GM23338 (cell line): ENCODE measurements at regions not wholly inside any gene's neighbourhood (a gene's known extent, or its start where the extent isn't known, plus 50 kb on each side); places are given as distances from the start of the nearest gene placed in this dataset.

Experiments
- ATAC-seq: fragments of 200-7000 bp; cut with Tn5 transposase; 3 replicates; pipeline ENCODE4 v1.9.1; 2020
- DNase-seq: peaks from one replicate; pipeline ENCODE4 v3.0.0-alpha.2; 2015; ENCODE audit warnings: low spot score
- H2AFZ ChIP-seq: fragments of 200-600 bp; sonication (generic); 2 replicates; pipeline ENCODE4 v1.8.0; 2016; ENCODE audit warnings: antibody characterized with exemption, mild to moderate bottlenecking, moderate library complexity
- H3F3A ChIP-seq: fragments of 200-600 bp; sonication (generic); replicated peaks from 2 replicates; pipeline ENCODE4 v1.8.0; 2017; ENCODE audit warnings: antibody characterized with exemption, mixed run types, low read depth
- H3K27ac ChIP-seq: fragments of 200-600 bp; sonication (generic); 2 replicates; pipeline ENCODE4 v1.6.1; 2016; ENCODE audit warnings: low read depth
- H3K27me3 ChIP-seq: fragments of 200-600 bp; sonication (generic); 2 replicates; pipeline ENCODE4 v1.8.0; 2016; ENCODE audit warnings: mild to moderate bottlenecking, mixed run types, moderate library complexity; ENCODE audit not compliant: insufficient read depth
- H3K36me3 ChIP-seq: fragments of 200-600 bp; sonication (generic); 2 replicates; pipeline ENCODE4 v1.8.0; 2016; ENCODE audit warnings: mild to moderate bottlenecking; ENCODE audit not compliant: insufficient read depth
- H3K4me1 ChIP-seq: fragments of 200-600 bp; sonication (generic); 2 replicates; pipeline ENCODE4 v1.8.0; 2016; ENCODE audit warnings: mild to moderate bottlenecking, moderate library complexity; ENCODE audit not compliant: insufficient read depth
- H3K4me2 ChIP-seq: fragments of 200-600 bp; sonication (generic); 2 replicates; pipeline ENCODE4 v1.7.1; 2017; ENCODE audit warnings: mixed run types
- H3K4me3 ChIP-seq: fragments of 200-600 bp; sonication (generic); 2 replicates; pipeline ENCODE4 v1.6.1; 2016; ENCODE audit warnings: mixed run types
- H3K79me2 ChIP-seq: fragments of 200-600 bp; sonication (generic); replicated peaks from 2 replicates; pipeline ENCODE4 v1.8.0; 2017; ENCODE audit warnings: mild to moderate bottlenecking; ENCODE audit not compliant: insufficient read depth
- H3K9me2 ChIP-seq: fragments of 200-600 bp; sonication (generic); 2 replicates; pipeline ENCODE4 v1.8.0; 2017; ENCODE audit not compliant: insufficient read depth
- H4K20me1 ChIP-seq: fragments of 200-600 bp; sonication (generic); replicated peaks from 2 replicates; pipeline ENCODE4 v1.8.0; 2017; ENCODE audit warnings: mild to moderate bottlenecking; ENCODE audit not compliant: insufficient read depth
- H3K27ac Mint-ChIP-seq: 2 replicates; pipeline ENCODE4 v1.8.0; 2020; ENCODE audit warnings: inconsistent platforms, mild to moderate bottlenecking, moderate library complexity, mixed read lengths
- H3K27me3 Mint-ChIP-seq: 3 replicates; pipeline ENCODE4 v1.8.0; 2022; ENCODE audit warnings: low read depth, mild to moderate bottlenecking, moderate library complexity, mixed read lengths, inconsistent platforms; ENCODE audit not compliant: insufficient read depth, poor library complexity
- H3K36me3 Mint-ChIP-seq: 3 replicates; pipeline ENCODE4 v1.8.0; 2021; ENCODE audit warnings: low read depth, mild to moderate bottlenecking, inconsistent platforms, moderate library complexity, mixed read lengths
- H3K4me1 Mint-ChIP-seq: 3 replicates; pipeline ENCODE4 v1.8.0; 2020; ENCODE audit warnings: mild to moderate bottlenecking, inconsistent platforms, mixed read lengths
- H3K4me3 Mint-ChIP-seq: 3 replicates; pipeline ENCODE4 v1.8.0; 2021; ENCODE audit warnings: moderate library complexity, mild to moderate bottlenecking, inconsistent platforms, mixed read lengths
- H3K9me3 Mint-ChIP-seq: 3 replicates; pipeline ENCODE4 v1.8.0; 2020; ENCODE audit warnings: moderate library complexity, mild to moderate bottlenecking, inconsistent platforms, mixed read lengths
- CREB1 ChIP-seq: fragments of 250-450 bp; sonication (Bioruptor Pico); IDR thresholded peaks from 2 replicates; pipeline ENCODE4 v1.5.0; 2020; ENCODE audit warnings: low read depth, mild to moderate bottlenecking, moderate library complexity
- CTCF ChIP-seq, 2 experiments: fragments of 200-600 bp in 1 of 2; sonication (generic) in 1 of 2; conservative IDR thresholded peaks; 2 replicates each; pipeline versions ENCODE4 v1.5.1 to v1.6.1; 2016 to 2017; ENCODE audit warnings: antibody characterized with exemption in 2 of 2, low read depth in 2 of 2, mild to moderate bottlenecking in 2 of 2, moderate library complexity in 1 of 2
- EZH2 ChIP-seq: fragments of 200-600 bp; sonication (generic); IDR thresholded peaks from one replicate; pipeline ENCODE4 v1.8.0; 2017; ENCODE audit warnings: antibody characterized with exemption, mild to moderate bottlenecking, low read depth; ENCODE audit not compliant: unreplicated experiment
- EZH2phosphoT487 ChIP-seq: fragments of 200-600 bp; sonication (generic); IDR thresholded peaks from one replicate; pipeline ENCODE4 v1.8.1; 2018; ENCODE audit warnings: antibody characterized with exemption; ENCODE audit not compliant: unreplicated experiment
- JUNB ChIP-seq: IDR thresholded peaks from one replicate; pipeline ENCODE4 v1.6.1; 2016; ENCODE audit warnings: antibody characterized with exemption; ENCODE audit not compliant: unreplicated experiment
- NANOG ChIP-seq: IDR thresholded peaks from 2 replicates; pipeline ENCODE4 v1.6.1; 2016; ENCODE audit warnings: antibody characterized with exemption, borderline replicate concordance
- POLR2AphosphoS5 ChIP-seq: IDR thresholded peaks from 2 replicates; pipeline ENCODE4 v1.6.1; 2016; ENCODE audit warnings: antibody characterized with exemption, low read depth
- STAT1 ChIP-seq: IDR thresholded peaks from one replicate; pipeline ENCODE4 v1.6.1; 2016; ENCODE audit warnings: antibody characterized with exemption; ENCODE audit not compliant: unreplicated experiment
- ZNF114 ChIP-seq: fragments of 250-450 bp; sonication (Bioruptor Pico); IDR thresholded peaks from 2 replicates; pipeline ENCODE4 v1.5.0; 2020; ENCODE audit warnings: mild to moderate bottlenecking, moderate library complexity
- ZNF331 ChIP-seq: fragments of 250-450 bp; sonication (Bioruptor Pico); IDR thresholded peaks from 2 replicates; pipeline ENCODE4 v1.5.0; 2020; ENCODE audit warnings: low read depth, mild to moderate bottlenecking, moderate library complexity
- ZNF462 ChIP-seq: fragments of 250-450 bp; sonication (Bioruptor Pico); IDR thresholded peaks from 2 replicates; pipeline ENCODE4 v1.5.0; 2020; ENCODE audit warnings: mild to moderate bottlenecking, moderate library complexity
- TF ChIP-seq, protein P1 (sequence below): IDR thresholded peaks from one replicate; pipeline ENCODE4 v1.6.1; 2018; ENCODE audit warnings: antibody characterized with exemption; ENCODE audit not compliant: unreplicated experiment
- TF ChIP-seq, protein P2 (sequence below): IDR thresholded peaks from 2 replicates; pipeline ENCODE4 v1.6.1; 2016; ENCODE audit warnings: antibody characterized with exemption

GRCh38 chr4:45363931-45364330 is 637.6 kb upstream of the GNPDA2 start:
- Mint-ChIP-seq H3K36me3 (peaks cover 19% of the 10 kb centered on the region), H3K4me1 (no peaks in the 10 kb centered on the region), H3K9me3 (peaks cover 77% of the 10 kb centered on the region), H3K27me3 (peaks cover 5% of the 10 kb centered on the region), H3K4me3 (no peak overlapping the region), H3K27ac (no peak overlapping the region)
- Histone ChIP-seq H3K4me1 (0 out of 2 replicates have a peak, but pooled peaks cover under 1% of the 10 kb centered on the region), H3K4me3 (no peak overlapping the region), H2AFZ (no peak overlapping the region), H3F3A (no peaks in the 10 kb centered on the region), H3K79me2 (no peaks in the 10 kb centered on the region), H3K4me2 (no peak overlapping the region), H4K20me1 (no peaks in the 10 kb centered on the region), H3K27me3 (no peaks in the 10 kb centered on the region), H3K9me2 (peaks cover 17% of the 10 kb centered on the region), H3K27ac (no peak overlapping the region), H3K36me3 (no peaks in the 10 kb centered on the region)
- TF ChIP-seq EZH2phosphoT487 (no peak), STAT1 (no peak), CREB1 (CRISPR knock-in tag) (no peak), JUNB (no peak), EZH2 (no peak), ZNF114 (CRISPR knock-in tag) (no peak), ZNF462 (CRISPR knock-in tag) (no peak), CTCF (conservative IDR thresholded peaks at IDR 0.05; ENCODE audit: low read depth in 2 of 2) (no peak), ZNF331 (CRISPR knock-in tag) (no peak), NANOG (no peak), POLR2AphosphoS5 (no peak)
- TF ChIP-seq, protein P1, sequence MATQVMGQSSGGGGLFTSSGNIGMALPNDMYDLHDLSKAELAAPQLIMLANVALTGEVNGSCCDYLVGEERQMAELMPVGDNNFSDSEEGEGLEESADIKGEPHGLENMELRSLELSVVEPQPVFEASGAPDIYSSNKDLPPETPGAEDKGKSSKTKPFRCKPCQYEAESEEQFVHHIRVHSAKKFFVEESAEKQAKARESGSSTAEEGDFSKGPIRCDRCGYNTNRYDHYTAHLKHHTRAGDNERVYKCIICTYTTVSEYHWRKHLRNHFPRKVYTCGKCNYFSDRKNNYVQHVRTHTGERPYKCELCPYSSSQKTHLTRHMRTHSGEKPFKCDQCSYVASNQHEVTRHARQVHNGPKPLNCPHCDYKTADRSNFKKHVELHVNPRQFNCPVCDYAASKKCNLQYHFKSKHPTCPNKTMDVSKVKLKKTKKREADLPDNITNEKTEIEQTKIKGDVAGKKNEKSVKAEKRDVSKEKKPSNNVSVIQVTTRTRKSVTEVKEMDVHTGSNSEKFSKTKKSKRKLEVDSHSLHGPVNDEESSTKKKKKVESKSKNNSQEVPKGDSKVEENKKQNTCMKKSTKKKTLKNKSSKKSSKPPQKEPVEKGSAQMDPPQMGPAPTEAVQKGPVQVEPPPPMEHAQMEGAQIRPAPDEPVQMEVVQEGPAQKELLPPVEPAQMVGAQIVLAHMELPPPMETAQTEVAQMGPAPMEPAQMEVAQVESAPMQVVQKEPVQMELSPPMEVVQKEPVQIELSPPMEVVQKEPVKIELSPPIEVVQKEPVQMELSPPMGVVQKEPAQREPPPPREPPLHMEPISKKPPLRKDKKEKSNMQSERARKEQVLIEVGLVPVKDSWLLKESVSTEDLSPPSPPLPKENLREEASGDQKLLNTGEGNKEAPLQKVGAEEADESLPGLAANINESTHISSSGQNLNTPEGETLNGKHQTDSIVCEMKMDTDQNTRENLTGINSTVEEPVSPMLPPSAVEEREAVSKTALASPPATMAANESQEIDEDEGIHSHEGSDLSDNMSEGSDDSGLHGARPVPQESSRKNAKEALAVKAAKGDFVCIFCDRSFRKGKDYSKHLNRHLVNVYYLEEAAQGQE = no peak
- TF ChIP-seq, protein P2, sequence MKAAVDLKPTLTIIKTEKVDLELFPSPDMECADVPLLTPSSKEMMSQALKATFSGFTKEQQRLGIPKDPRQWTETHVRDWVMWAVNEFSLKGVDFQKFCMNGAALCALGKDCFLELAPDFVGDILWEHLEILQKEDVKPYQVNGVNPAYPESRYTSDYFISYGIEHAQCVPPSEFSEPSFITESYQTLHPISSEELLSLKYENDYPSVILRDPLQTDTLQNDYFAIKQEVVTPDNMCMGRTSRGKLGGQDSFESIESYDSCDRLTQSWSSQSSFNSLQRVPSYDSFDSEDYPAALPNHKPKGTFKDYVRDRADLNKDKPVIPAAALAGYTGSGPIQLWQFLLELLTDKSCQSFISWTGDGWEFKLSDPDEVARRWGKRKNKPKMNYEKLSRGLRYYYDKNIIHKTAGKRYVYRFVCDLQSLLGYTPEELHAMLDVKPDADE = no peak
- DNase-seq (no peak), ATAC-seq (no peak)
